ENCODE measurements at regions not wholly inside any gene's neighbourhood (a gene's known extent, or its start where the extent isn't known, plus 50 kb on each side); places are given as distances from the start of the nearest gene placed in this dataset.

DNA sequence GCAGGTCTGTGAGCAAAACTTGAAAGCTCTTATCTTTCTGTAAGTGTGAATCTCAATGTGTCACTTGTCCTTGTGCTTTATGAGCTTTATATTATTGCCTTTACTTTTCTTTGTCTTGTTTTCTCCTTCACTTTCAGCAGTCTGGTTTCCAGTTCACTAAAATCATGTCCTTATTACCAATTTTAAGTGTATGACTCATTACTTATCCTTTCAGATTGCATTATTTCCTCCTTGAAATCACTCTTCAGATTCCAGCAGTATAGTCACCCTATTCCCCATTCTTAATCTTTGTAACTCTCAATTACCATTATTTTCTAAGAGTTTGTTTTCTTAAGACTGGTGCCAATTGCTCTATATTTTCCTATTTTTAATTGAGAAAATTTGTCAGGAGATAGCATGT is 117.4 kb upstream of the GRIK2 start:
- peak; percentile 4 for DNase-seq (ENCODE audit: low read depth)
- H3K4me3 ChIP-seq (ENCODE audit: low read depth, low read length), result no peak overlapping the region
- TF ChIP-seq, protein P1, sequence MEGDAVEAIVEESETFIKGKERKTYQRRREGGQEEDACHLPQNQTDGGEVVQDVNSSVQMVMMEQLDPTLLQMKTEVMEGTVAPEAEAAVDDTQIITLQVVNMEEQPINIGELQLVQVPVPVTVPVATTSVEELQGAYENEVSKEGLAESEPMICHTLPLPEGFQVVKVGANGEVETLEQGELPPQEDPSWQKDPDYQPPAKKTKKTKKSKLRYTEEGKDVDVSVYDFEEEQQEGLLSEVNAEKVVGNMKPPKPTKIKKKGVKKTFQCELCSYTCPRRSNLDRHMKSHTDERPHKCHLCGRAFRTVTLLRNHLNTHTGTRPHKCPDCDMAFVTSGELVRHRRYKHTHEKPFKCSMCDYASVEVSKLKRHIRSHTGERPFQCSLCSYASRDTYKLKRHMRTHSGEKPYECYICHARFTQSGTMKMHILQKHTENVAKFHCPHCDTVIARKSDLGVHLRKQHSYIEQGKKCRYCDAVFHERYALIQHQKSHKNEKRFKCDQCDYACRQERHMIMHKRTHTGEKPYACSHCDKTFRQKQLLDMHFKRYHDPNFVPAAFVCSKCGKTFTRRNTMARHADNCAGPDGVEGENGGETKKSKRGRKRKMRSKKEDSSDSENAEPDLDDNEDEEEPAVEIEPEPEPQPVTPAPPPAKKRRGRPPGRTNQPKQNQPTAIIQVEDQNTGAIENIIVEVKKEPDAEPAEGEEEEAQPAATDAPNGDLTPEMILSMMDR (IDR thresholded peaks at IDR 0.05; ENCODE audit: insufficient read depth, low read depth, low read length), result no peak

DNA sequence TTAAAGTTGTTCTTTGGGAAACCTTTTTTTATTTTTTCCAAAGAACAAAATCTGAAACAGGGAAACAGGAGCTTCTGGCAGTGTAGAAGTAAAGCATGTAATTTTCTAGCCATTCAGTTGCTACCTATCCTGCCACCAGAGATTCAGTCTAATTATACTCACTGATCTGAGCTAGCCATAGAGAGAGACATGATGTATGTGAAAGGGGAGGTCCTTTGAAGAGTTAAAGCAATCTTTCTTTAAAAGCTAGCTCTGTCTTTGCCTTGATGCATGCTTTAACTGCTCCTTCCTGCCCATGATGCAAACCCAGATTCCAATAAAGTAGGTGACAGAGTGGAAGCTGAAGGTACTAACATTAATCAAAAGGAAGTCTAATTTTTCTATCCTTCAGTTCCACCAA is 114.1 kb upstream of the GRIK2 start:
- TF ChIP-seq, protein P1 (IDR thresholded peaks at IDR 0.05; ENCODE audit: insufficient read depth, low read depth, low read length), result no peak
- no peak for DNase-seq (ENCODE audit: low read depth)
- no peak overlapping the region for H3K4me3 ChIP-seq (ENCODE audit: low read depth, low read length)

- DNase-seq (ENCODE audit: low read depth), result no peak
- TF ChIP-seq, protein P1 (IDR thresholded peaks at IDR 0.05; ENCODE audit: insufficient read depth, low read depth, low read length), result no peak
- H3K4me3 ChIP-seq (ENCODE audit: low read depth, low read length), result no peak overlapping the region
Measured at GRCh38 chr6:101281266-101281665, 112.2 kb upstream of the GRIK2 start.

DNA sequence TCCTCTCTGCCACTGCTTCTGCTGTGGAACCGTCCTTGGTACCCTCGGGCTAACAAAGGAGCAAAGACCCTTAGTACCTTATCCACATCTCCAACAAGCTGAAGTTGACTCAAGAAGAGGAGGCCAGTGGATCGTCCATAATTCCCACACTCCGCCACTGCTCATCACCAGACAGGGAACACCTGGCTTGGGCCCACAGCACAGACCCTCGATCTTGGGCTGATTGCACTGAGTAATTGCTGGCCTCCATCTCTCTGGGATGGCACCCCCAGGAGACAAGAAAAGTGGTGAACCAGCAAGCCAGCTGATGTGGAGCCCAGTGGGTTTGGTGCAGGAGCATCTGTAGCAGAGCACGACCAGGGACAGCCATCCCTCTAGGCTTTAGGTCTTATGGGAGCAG is 109.4 kb upstream of the GRIK2 start:
- TF ChIP-seq, protein P1 (IDR thresholded peaks at IDR 0.05; ENCODE audit: insufficient read depth, low read depth, low read length), result no peak
- H3K4me3 ChIP-seq (ENCODE audit: low read depth, low read length), result no peak overlapping the region
- DNase-seq (ENCODE audit: low read depth), result no peak

DNA sequence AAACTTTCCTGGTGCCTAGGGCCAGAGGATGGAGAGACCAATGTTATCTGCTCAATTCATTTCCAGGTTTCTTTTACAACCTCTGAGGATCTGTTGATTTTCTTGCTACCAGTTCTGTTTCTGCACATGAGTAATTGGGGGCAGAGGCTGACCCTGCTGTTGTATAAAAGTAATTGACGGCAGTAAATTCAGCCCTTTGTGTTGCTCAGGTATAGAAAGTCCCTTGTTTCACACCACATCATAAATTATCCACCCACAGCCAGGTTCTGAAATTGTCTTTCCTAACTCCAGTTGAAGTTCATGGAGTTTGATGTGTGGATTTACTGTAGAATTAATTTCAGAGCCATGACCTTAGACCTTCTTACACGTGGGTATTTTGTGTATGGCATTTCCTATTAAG is 107.4 kb upstream of the GRIK2 start:
- DNase-seq (ENCODE audit: low read depth), result no peak
- TF ChIP-seq, protein P1 (IDR thresholded peaks at IDR 0.05; ENCODE audit: insufficient read depth, low read depth, low read length), result no peak
- no peak overlapping the region for H3K4me3 ChIP-seq (ENCODE audit: low read depth, low read length)

- TF ChIP-seq, protein P1 (IDR thresholded peaks at IDR 0.05; ENCODE audit: insufficient read depth, low read depth, low read length), result no peak
- DNase-seq (ENCODE audit: low read depth), result peak; percentile 25
- no peak overlapping the region for H3K4me3 ChIP-seq (ENCODE audit: low read depth, low read length)
Measured at GRCh38 chr6:101290346-101290745, 103.2 kb upstream of the GRIK2 start.

DNA sequence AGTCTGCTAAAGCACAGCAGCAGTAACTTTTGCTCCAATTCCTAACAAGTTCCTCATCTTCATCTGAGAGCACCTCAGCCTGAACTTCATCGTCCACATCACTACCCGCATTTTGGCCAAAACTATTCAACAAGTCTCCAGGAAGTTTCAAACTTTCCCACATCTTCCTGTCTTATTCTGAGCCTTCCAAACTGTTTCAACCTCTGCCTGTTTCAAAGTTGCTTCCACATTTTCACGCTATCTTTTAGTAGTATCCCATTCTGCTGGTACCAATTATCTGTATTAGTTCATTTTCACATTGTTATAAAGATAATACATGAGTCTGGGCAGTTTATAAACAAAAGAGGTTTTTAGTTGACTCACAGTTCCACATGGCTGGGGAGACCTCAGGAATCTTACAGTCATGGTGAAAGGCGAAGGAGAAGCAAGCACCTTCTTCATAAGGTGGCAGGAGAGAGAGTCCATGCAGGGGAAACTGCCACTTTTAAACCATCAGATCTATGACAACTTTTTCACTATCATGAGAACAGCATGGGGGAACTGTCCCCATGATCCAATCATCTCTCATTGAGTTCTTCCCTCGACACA is 99.4 kb upstream of the GRIK2 start:
- DNase-seq (ENCODE audit: low read depth), result no peak
- H3K4me3 ChIP-seq (ENCODE audit: low read depth, low read length), result no peak overlapping the region
- TF ChIP-seq, protein P1 (IDR thresholded peaks at IDR 0.05; ENCODE audit: insufficient read depth, low read depth, low read length), result no peak

All from fibroblast of villous mesenchyme (primary cell).